ENCODE measurements at regions not wholly inside any gene's neighbourhood (a gene's known extent, or its start where the extent isn't known, plus 50 kb on each side); places are given as distances from the start of the nearest gene placed in this dataset.

- no peak overlapping the region for H4K8ac ChIP-seq (ENCODE audit: low read length)
- no peak overlapping the region for H3K18ac ChIP-seq (ENCODE audit: low read depth in 1 of 2, low read length in 2 of 2)
These were observed 474.0 kb upstream of the MGAT4C start for GRCh38 chr12:86730233-86730632.

GRCh38 chr12:86729739-86730138, 473.5 kb upstream of the MGAT4C start:
- Histone ChIP-seq H3K18ac (ENCODE audit: low read depth in 1 of 2, low read length in 2 of 2) (no peak overlapping the region), H3K4ac (ENCODE audit: low read depth in 1 of 2, low read length in 2 of 2) (no peak overlapping the region), H2BK15ac (ENCODE audit: low read depth, poor library complexity, severe bottlenecking) (no peak overlapping the region), H4K8ac (ENCODE audit: low read length) (no peak overlapping the region), H2AFZ (ENCODE audit: low read depth, low read length) (no peak overlapping the region), H3K9ac (ENCODE audit: low read length) (no peak overlapping the region), H3K27ac (ENCODE audit: low read length, poor library complexity, severe bottlenecking) (no peak overlapping the region), H3K27me3 (ENCODE audit: control insufficient read depth in 1 of 2, insufficient read depth in 1 of 2, low read length in 2 of 2) (no peaks in the 10 kb centered on the region), H3K4me1 (ENCODE audit: control insufficient read depth, insufficient read depth, low read depth, low read length) (no peaks in the 10 kb centered on the region), H2BK5ac (ENCODE audit: low read depth, low read length, poor library complexity, severe bottlenecking) (no peak overlapping the region), H4K91ac (ENCODE audit: low read length) (no peak overlapping the region), H2BK12ac (ENCODE audit: low read length in 2 of 2) (no peak overlapping the region), H3K4me2 (ENCODE audit: low read length, poor library complexity, severe bottlenecking) (no peak overlapping the region), H2AK5ac (ENCODE audit: low read length, severe bottlenecking) (no peak overlapping the region), H3K14ac (ENCODE audit: low read length in 2 of 2) (no peak overlapping the region), H3K9me3 (ENCODE audit: control insufficient read depth, low read length) (no peaks in the 10 kb centered on the region), H3K79me1 (replicated peaks; ENCODE audit: low read length, poor library complexity, severe bottlenecking) (no peaks in the 10 kb centered on the region), H3K4me3 (ENCODE audit: insufficient read depth in 1 of 2, low read depth in 1 of 2, low read length in 2 of 2) (no peak overlapping the region), H2BK120ac (ENCODE audit: low read depth, low read length) (no peak overlapping the region), H3K36me3 (ENCODE audit: control insufficient read depth in 1 of 2, insufficient read depth in 2 of 2, low read depth in 1 of 2, low read length in 2 of 2) (no peaks in the 10 kb centered on the region), H3K23ac (ENCODE audit: low read length in 2 of 2) (no peak overlapping the region)
- WGBS, result no CpG with 5 or more reads among the region's 1 CpG
- no peak for DNase-seq

More at GRCh38 chr12:86730233-86730632, 474.0 kb upstream of the MGAT4C start:
- Histone ChIP-seq H3K4me3 (ENCODE audit: insufficient read depth in 1 of 2, low read depth in 1 of 2, low read length in 2 of 2) (no peak overlapping the region), H3K9ac (ENCODE audit: low read length) (no peak overlapping the region), H3K4ac (ENCODE audit: low read depth in 1 of 2, low read length in 2 of 2) (no peak overlapping the region), H3K23ac (ENCODE audit: low read length in 2 of 2) (no peak overlapping the region), H2BK5ac (ENCODE audit: low read depth, low read length, poor library complexity, severe bottlenecking) (no peak overlapping the region), H3K9me3 (ENCODE audit: control insufficient read depth, low read length) (no peaks in the 10 kb centered on the region), H3K79me1 (replicated peaks; ENCODE audit: low read length, poor library complexity, severe bottlenecking) (no peaks in the 10 kb centered on the region), H3K27ac (ENCODE audit: low read length, poor library complexity, severe bottlenecking) (no peak overlapping the region), H2BK15ac (ENCODE audit: low read depth, poor library complexity, severe bottlenecking) (no peak overlapping the region), H4K91ac (ENCODE audit: low read length) (no peak overlapping the region), H3K36me3 (ENCODE audit: control insufficient read depth in 1 of 2, insufficient read depth in 2 of 2, low read depth in 1 of 2, low read length in 2 of 2) (no peaks in the 10 kb centered on the region), H2AFZ (ENCODE audit: low read depth, low read length) (no peak overlapping the region), H2BK120ac (ENCODE audit: low read depth, low read length) (no peak overlapping the region), H2AK5ac (ENCODE audit: low read length, severe bottlenecking) (no peak overlapping the region), H3K27me3 (ENCODE audit: control insufficient read depth in 1 of 2, insufficient read depth in 1 of 2, low read length in 2 of 2) (no peaks in the 10 kb centered on the region), H3K4me1 (ENCODE audit: control insufficient read depth, insufficient read depth, low read depth, low read length) (no peaks in the 10 kb centered on the region), H3K14ac (ENCODE audit: low read length in 2 of 2) (no peak overlapping the region), H3K4me2 (ENCODE audit: low read length, poor library complexity, severe bottlenecking) (no peak overlapping the region), H2BK12ac (ENCODE audit: low read length in 2 of 2) (no peak overlapping the region)
- no peak for DNase-seq
- WGBS, result no CpG with 5 or more reads among the region's 2 CpGs

- no peak overlapping the region for H2AFZ ChIP-seq (ENCODE audit: low read depth, low read length)
These were observed 471.0 kb upstream of the MGAT4C start for GRCh38 chr12:86727160-86727559.

GRCh38 chr12:86724716-86725115, 468.5 kb upstream of the MGAT4C start:
- Histone ChIP-seq H3K4me3 (ENCODE audit: insufficient read depth in 1 of 2, low read depth in 1 of 2, low read length in 2 of 2) (no peak overlapping the region), H3K27me3 (ENCODE audit: control insufficient read depth in 1 of 2, insufficient read depth in 1 of 2, low read length in 2 of 2) (no peaks in the 10 kb centered on the region), H4K91ac (ENCODE audit: low read length) (no peak overlapping the region), H3K4me2 (ENCODE audit: low read length, poor library complexity, severe bottlenecking) (no peak overlapping the region), H4K8ac (ENCODE audit: low read length) (no peak overlapping the region), H2BK120ac (ENCODE audit: low read depth, low read length) (no peak overlapping the region), H2BK12ac (ENCODE audit: low read length in 2 of 2) (no peak overlapping the region), H3K36me3 (ENCODE audit: control insufficient read depth in 1 of 2, insufficient read depth in 2 of 2, low read depth in 1 of 2, low read length in 2 of 2) (no peaks in the 10 kb centered on the region), H3K14ac (ENCODE audit: low read length in 2 of 2) (no peak overlapping the region), H3K4ac (ENCODE audit: low read depth in 1 of 2, low read length in 2 of 2) (no peak overlapping the region), H3K9ac (ENCODE audit: low read length) (no peak overlapping the region), H2BK15ac (ENCODE audit: low read depth, poor library complexity, severe bottlenecking) (no peak overlapping the region), H3K4me1 (ENCODE audit: control insufficient read depth, insufficient read depth, low read depth, low read length) (no peaks in the 10 kb centered on the region), H3K23ac (ENCODE audit: low read length in 2 of 2) (no peak overlapping the region), H3K9me3 (ENCODE audit: control insufficient read depth, low read length) (no peaks in the 10 kb centered on the region), H2BK5ac (ENCODE audit: low read depth, low read length, poor library complexity, severe bottlenecking) (no peak overlapping the region), H3K18ac (ENCODE audit: low read depth in 1 of 2, low read length in 2 of 2) (no peak overlapping the region), H2AFZ (ENCODE audit: low read depth, low read length) (no peak overlapping the region), H2AK5ac (ENCODE audit: low read length, severe bottlenecking) (no peak overlapping the region), H3K79me1 (replicated peaks; ENCODE audit: low read length, poor library complexity, severe bottlenecking) (no peaks in the 10 kb centered on the region), H3K27ac (ENCODE audit: low read length, poor library complexity, severe bottlenecking) (peak overlapping the region; percentile 47)
- WGBS, result no CpG with 5 or more reads among the region's 1 CpG
- peak; percentile 91 for DNase-seq

More at GRCh38 chr12:86727160-86727559, 471.0 kb upstream of the MGAT4C start:
- Histone ChIP-seq H2AK5ac (ENCODE audit: low read length, severe bottlenecking) (no peak overlapping the region), H3K27ac (ENCODE audit: low read length, poor library complexity, severe bottlenecking) (no peak overlapping the region), H2BK5ac (ENCODE audit: low read depth, low read length, poor library complexity, severe bottlenecking) (no peak overlapping the region), H3K4me1 (ENCODE audit: control insufficient read depth, insufficient read depth, low read depth, low read length) (no peaks in the 10 kb centered on the region), H2BK12ac (ENCODE audit: low read length in 2 of 2) (no peak overlapping the region), H3K4me2 (ENCODE audit: low read length, poor library complexity, severe bottlenecking) (no peak overlapping the region), H4K8ac (ENCODE audit: low read length) (no peak overlapping the region), H3K36me3 (ENCODE audit: control insufficient read depth in 1 of 2, insufficient read depth in 2 of 2, low read depth in 1 of 2, low read length in 2 of 2) (no peaks in the 10 kb centered on the region), H3K4ac (ENCODE audit: low read depth in 1 of 2, low read length in 2 of 2) (no peak overlapping the region), H3K79me1 (replicated peaks; ENCODE audit: low read length, poor library complexity, severe bottlenecking) (no peaks in the 10 kb centered on the region), H3K4me3 (ENCODE audit: insufficient read depth in 1 of 2, low read depth in 1 of 2, low read length in 2 of 2) (no peak overlapping the region), H3K27me3 (ENCODE audit: control insufficient read depth in 1 of 2, insufficient read depth in 1 of 2, low read length in 2 of 2) (no peaks in the 10 kb centered on the region), H3K9ac (ENCODE audit: low read length) (no peak overlapping the region), H3K18ac (ENCODE audit: low read depth in 1 of 2, low read length in 2 of 2) (no peak overlapping the region), H2BK120ac (ENCODE audit: low read depth, low read length) (no peak overlapping the region), H3K14ac (ENCODE audit: low read length in 2 of 2) (no peak overlapping the region), H3K9me3 (ENCODE audit: control insufficient read depth, low read length) (no peaks in the 10 kb centered on the region), H4K91ac (ENCODE audit: low read length) (no peak overlapping the region), H2BK15ac (ENCODE audit: low read depth, poor library complexity, severe bottlenecking) (no peak overlapping the region), H3K23ac (ENCODE audit: low read length in 2 of 2) (no peak overlapping the region)
- DNase-seq, result peak; percentile 53
- WGBS, result no CpG with 5 or more reads among the region's 1 CpG

All from mesenchymal stem cell (in vitro differentiated cells and primary cell).